Parathyroid adenoma (tissue), 2 donors: ENCODE measurements at regions not wholly inside any gene's neighbourhood (a gene's known extent, or its start where the extent isn't known, plus 50 kb on each side); places are given as distances from the start of the nearest gene placed in this dataset.

Source experiments
- H2AFZ ChIP-seq: fragments of 300-600 bp; sonication (generic); one replicate; pipeline ENCODE4 v1.7.0; 2017; ENCODE audit warnings: antibody characterized with exemption, mild to moderate bottlenecking
- H3K27ac ChIP-seq: fragments of 300-600 bp; sonication (generic); one replicate; pipeline ENCODE4 v1.7.0; 2017
- H3K27me3 ChIP-seq: fragments of 300-600 bp; sonication (generic); one replicate; pipeline ENCODE4 v1.7.0; 2017; ENCODE audit warnings: low read length; ENCODE audit not compliant: control insufficient read depth, insufficient read depth
- H3K36me3 ChIP-seq: fragments of 300-600 bp; sonication (generic); one replicate; pipeline ENCODE4 v1.7.0; 2017; ENCODE audit warnings: low read length; ENCODE audit not compliant: control insufficient read depth, insufficient read depth
- H3K4me1 ChIP-seq: fragments of 300-600 bp; sonication (generic); one replicate; pipeline ENCODE4 v1.7.0; 2017; ENCODE audit warnings: control low read depth
- H3K4me2 ChIP-seq: fragments of 300-600 bp; sonication (generic); one replicate; pipeline ENCODE4 v1.7.0; 2017; ENCODE audit warnings: low read length
- H3K4me3 ChIP-seq: fragments of 300-600 bp; sonication (generic); one replicate; pipeline ENCODE4 v1.7.0; 2017; ENCODE audit warnings: low read depth, low read length
- H3K79me2 ChIP-seq: fragments of 300-600 bp; sonication (generic); one replicate; pipeline ENCODE4 v1.7.0; 2017; ENCODE audit warnings: control low read depth
- H3K9ac ChIP-seq: fragments of 300-600 bp; sonication (generic); one replicate; pipeline ENCODE4 v1.7.0; 2017; ENCODE audit warnings: mild to moderate bottlenecking
- H3K9me3 ChIP-seq: fragments of 300-600 bp; sonication (generic); one replicate; pipeline ENCODE4 v1.7.0; 2017; ENCODE audit warnings: low read length; ENCODE audit not compliant: control insufficient read depth
- TF ChIP-seq, protein P1 (sequence below): fragments of 300-600 bp; sonication (generic); IDR thresholded peaks from one replicate; pipeline ENCODE4 v1.7.0; 2017; ENCODE audit warnings: antibody characterized with exemption, mild to moderate bottlenecking
- donor health status: primary hyperparathyroidism.

DNA sequence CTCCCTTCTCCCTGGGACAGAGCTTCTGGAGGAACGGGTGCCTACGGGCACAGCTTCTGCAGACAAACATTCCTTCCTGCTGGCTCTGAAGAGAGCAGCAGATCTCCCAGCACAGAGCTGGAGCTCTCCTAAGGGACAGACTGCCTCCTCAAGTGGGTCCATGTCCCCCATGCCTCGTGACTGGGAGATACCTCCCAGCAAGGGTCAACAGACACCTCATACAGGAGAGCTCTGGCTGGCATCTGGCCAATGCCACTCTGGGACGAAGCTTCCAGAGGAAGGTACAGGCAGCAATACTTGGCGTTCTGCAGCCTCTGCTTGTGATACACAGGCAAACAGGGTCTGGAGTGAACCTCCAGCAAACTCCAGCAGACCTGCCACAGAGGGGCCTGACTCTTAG, 227.9 kb downstream of the SPATA31D1 start:
- Histone ChIP-seq H2AFZ (no peak overlapping the region), H3K79me2 (no peaks in the 10 kb centered on the region), H3K4me2 (no peak overlapping the region), H3K27me3 (no peaks in the 10 kb centered on the region), H3K4me3 (no peak overlapping the region), H3K36me3 (no peaks in the 10 kb centered on the region), H3K9ac (no peak overlapping the region), H3K4me1 (no peaks in the 10 kb centered on the region), H3K27ac (no peak overlapping the region), H3K9me3 (no peaks in the 10 kb centered on the region)
- TF ChIP-seq, protein P1, sequence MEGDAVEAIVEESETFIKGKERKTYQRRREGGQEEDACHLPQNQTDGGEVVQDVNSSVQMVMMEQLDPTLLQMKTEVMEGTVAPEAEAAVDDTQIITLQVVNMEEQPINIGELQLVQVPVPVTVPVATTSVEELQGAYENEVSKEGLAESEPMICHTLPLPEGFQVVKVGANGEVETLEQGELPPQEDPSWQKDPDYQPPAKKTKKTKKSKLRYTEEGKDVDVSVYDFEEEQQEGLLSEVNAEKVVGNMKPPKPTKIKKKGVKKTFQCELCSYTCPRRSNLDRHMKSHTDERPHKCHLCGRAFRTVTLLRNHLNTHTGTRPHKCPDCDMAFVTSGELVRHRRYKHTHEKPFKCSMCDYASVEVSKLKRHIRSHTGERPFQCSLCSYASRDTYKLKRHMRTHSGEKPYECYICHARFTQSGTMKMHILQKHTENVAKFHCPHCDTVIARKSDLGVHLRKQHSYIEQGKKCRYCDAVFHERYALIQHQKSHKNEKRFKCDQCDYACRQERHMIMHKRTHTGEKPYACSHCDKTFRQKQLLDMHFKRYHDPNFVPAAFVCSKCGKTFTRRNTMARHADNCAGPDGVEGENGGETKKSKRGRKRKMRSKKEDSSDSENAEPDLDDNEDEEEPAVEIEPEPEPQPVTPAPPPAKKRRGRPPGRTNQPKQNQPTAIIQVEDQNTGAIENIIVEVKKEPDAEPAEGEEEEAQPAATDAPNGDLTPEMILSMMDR, result no peak

DNA sequence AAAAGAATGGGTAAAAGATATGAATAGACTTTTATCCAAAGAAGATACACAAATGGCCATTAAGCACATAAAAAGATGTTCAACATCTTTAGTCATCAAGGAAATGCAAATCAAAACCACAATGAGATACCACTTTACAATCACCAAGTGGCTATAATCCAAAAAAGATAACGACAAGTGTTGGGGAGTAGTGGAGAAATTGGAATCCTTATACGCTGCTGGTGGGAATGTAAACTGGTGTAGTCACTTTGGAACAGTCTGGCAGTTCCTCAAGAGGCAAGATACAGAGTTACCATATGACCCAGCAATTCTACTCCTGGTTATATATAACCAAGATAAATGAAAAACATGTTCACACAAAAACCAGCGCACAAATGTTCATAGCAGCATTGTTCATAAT, 234.9 kb downstream of the SPATA31D1 start:
- no peak overlapping the region for H3K4me3 ChIP-seq
- H3K9me3 ChIP-seq, result no peaks in the 10 kb centered on the region
- H3K27me3 ChIP-seq, result no peaks in the 10 kb centered on the region
- H3K79me2 ChIP-seq, result no peaks in the 10 kb centered on the region
- TF ChIP-seq, protein P1, result no peak
- H3K4me1 ChIP-seq, result no peaks in the 10 kb centered on the region
- H3K4me2 ChIP-seq, result no peak overlapping the region
- H3K27ac ChIP-seq, result no peak overlapping the region
- H3K36me3 ChIP-seq, result no peaks in the 10 kb centered on the region
- H3K9ac ChIP-seq, result no peak overlapping the region
- H2AFZ ChIP-seq, result no peak overlapping the region

DNA sequence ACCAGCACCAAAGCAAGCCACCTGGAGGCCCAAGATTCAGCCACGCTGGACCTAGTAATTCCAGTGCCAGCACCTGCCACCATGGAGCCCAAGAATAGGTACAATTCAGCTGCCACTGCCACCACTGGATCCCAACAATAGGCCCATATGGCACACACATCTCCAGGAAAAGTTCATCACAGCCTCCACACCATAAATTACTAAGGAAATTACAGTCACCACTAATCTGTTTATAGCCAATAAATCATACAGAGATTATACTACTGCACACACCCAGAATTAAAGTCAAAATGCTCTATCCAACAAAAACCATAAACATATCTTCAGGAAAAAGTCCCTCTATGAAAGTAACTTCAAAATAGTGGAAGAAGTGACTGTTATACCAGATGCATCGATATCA, 242.8 kb downstream of the SPATA31D1 start:
- Histone ChIP-seq H3K4me3 (no peak overlapping the region), H3K9ac (no peak overlapping the region), H2AFZ (no peak overlapping the region), H3K27me3 (no peaks in the 10 kb centered on the region), H3K79me2 (no peaks in the 10 kb centered on the region), H3K36me3 (no peaks in the 10 kb centered on the region), H3K9me3 (no peaks in the 10 kb centered on the region), H3K27ac (no peak overlapping the region), H3K4me2 (no peak overlapping the region), H3K4me1 (no peaks in the 10 kb centered on the region)
- TF ChIP-seq, protein P1, result no peak

DNA sequence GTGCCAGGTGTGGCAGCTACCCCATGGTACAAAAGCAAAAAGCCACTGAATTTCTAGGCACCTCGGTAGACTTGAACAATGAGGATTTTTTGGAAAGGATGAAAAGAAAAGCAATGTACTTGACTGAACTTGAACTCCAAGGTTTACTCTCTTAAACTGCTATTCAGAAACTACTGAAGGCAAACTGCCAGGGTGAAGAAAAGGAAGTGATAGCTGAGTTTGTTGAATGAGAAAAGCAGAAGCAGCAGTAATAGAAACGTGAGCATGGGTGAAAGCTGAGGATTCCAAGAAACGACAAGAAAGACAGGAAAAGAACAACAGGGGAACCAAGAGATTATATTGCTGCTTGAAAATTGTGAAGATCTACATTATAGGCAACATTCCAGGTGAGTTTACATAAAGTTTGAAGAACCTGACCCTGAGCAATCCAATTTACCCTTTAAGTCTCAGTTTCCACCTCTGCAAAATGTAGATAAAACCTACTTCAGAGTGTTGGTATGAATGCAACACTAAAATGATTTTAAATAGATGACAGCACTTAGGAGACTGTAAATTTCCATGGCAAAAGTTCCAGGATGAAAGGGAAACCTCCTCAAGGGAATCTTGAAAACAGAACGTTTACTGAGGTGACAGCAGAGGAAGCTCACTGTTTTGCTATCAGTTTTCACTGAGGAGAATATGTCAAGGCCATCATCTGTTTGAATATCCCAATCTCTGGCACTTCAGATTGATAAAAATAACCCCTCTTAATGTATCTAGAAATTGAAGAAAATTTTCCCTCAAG, 245.8 kb downstream of the SPATA31D1 start:
- TF ChIP-seq, protein P1, result no peak
- H3K79me2 ChIP-seq, result no peaks in the 10 kb centered on the region
- no peaks in the 10 kb centered on the region for H3K27me3 ChIP-seq
- H3K27ac ChIP-seq, result no peak overlapping the region
- H3K4me2 ChIP-seq, result no peak overlapping the region
- H3K9me3 ChIP-seq, result no peaks in the 10 kb centered on the region
- H3K4me1 ChIP-seq, result no peaks in the 10 kb centered on the region
- no peak overlapping the region for H3K9ac ChIP-seq
- no peak overlapping the region for H2AFZ ChIP-seq
- H3K4me3 ChIP-seq, result no peak overlapping the region
- no peaks in the 10 kb centered on the region for H3K36me3 ChIP-seq
